ENCODE measurements at regions not wholly inside any gene's neighbourhood (a gene's known extent, or its start where the extent isn't known, plus 50 kb on each side); places are given as distances from the start of the nearest gene placed in this dataset.

DNA sequence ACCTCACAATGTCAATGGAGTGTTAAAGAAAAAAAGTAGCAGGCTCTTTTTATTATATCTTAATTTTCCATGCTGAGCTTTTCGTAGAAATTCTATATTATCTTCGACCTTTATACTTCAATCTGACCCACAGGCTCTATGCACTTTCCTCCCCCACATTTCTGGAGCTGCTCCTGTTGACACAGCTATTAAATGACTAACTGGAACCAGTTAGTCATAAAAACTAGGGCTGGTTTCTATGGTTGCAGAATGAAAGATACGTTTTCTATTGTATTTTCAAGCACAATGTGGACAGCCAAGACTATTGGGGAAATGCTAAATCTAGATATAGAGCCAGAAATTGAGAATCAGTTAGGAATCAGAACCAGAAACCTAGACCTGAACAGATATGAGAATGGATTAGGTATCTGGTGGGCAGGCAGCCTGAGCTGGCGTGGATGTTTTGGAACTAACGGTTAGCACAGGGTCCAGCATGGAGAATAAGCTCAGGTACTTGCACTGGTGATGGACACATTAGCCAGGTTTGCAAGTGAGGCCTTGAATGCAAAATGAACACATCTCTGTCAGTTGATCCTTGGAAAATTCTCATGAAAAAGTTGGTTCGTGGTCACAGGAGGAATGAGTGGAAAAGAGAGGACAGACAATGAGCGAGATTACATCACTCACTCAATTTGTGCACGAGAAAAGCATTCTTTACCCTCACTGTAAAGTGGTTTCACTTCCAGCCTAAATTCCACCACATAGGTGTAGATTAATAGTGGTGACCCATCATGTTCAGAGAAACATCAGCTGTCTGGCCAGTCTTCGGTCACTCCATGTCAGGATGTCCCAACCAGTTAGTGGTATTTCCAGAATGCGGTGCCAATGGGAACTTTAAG, 144.6 kb upstream of the EPHA4 start:
- H3K27me3 ChIP-seq, result no peaks in the 10 kb centered on the region
- intact Hi-C loops (cut with DNase I), result no loop called here
- TF ChIP-seq, protein P1, sequence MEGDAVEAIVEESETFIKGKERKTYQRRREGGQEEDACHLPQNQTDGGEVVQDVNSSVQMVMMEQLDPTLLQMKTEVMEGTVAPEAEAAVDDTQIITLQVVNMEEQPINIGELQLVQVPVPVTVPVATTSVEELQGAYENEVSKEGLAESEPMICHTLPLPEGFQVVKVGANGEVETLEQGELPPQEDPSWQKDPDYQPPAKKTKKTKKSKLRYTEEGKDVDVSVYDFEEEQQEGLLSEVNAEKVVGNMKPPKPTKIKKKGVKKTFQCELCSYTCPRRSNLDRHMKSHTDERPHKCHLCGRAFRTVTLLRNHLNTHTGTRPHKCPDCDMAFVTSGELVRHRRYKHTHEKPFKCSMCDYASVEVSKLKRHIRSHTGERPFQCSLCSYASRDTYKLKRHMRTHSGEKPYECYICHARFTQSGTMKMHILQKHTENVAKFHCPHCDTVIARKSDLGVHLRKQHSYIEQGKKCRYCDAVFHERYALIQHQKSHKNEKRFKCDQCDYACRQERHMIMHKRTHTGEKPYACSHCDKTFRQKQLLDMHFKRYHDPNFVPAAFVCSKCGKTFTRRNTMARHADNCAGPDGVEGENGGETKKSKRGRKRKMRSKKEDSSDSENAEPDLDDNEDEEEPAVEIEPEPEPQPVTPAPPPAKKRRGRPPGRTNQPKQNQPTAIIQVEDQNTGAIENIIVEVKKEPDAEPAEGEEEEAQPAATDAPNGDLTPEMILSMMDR (IDR thresholded peaks at IDR 0.05), result no peak
- no peak for DNase-seq (ENCODE audit: low spot score in 2 of 2)
- H3K27ac ChIP-seq, result no peak overlapping the region
- H3K4me3 ChIP-seq, result no peak overlapping the region
- H3K9me3 ChIP-seq, result no peaks in the 10 kb centered on the region
- H3K4me1 ChIP-seq, result no peaks in the 10 kb centered on the region
- H3K36me3 ChIP-seq, result no peaks in the 10 kb centered on the region

DNA sequence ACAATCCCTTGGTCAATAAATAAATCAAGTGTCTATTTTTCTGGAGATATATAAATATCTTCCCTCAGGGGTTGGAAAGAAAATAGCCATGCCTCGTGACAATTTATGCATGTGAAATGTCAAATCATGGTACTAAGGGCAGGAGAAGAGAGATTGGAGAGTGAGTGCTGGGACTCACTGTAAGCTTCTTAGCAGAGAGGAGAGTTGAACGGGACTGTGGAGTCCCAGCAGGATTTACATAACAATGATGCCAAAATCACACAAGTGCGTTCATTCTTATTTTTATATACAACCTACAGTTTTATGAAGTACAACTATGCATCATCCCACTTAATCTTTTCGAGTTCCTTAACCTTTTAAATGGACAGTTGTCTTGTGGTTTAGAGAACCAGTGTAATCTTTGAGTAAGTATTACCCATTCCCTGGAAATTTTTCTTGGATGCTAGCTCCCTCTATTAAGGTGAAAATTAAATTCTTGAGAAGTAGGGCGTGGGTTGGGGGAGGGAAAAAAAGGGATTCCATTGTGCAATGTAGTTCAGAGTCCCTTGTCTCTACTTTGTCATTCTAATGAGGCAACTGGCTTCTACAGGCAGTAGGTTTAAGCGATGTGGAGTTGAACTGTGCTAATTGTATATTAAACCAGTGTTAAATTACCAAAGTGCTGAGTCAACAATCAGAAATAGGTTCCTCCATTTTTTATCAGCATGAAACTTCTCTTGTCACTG, 143.6 kb upstream of the EPHA4 start:
- no peaks in the 10 kb centered on the region for H3K9me3 ChIP-seq
- H3K4me3 ChIP-seq, result no peak overlapping the region
- H3K27me3 ChIP-seq, result no peaks in the 10 kb centered on the region
- TF ChIP-seq, protein P1 (IDR thresholded peaks at IDR 0.05), result no peak
- no peaks in the 10 kb centered on the region for H3K4me1 ChIP-seq
- intact Hi-C loops (cut with DNase I), result no loop called here
- no peaks in the 10 kb centered on the region for H3K36me3 ChIP-seq
- DNase-seq (ENCODE audit: low spot score in 2 of 2), result no peak
- no peak overlapping the region for H3K27ac ChIP-seq

DNA sequence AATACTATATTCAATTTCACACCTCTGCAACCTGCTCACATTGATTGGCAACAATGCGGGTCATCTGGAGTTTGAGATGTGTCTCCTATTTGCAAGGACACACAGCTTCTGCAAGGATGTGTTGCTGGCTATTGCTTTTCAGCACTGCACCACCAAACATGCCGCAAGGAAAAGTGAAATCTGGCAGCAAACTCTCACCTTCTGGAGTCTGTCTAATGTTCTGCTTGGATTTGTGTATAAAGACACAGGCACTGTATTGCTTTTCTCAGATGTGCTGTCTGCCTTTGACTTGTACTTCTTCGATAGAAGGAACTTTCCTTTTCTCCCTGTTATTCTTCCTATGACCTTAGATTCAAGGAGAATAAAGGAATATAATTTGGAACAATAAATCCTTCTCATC, 138.6 kb upstream of the EPHA4 start:
- Histone ChIP-seq H3K4me3 (no peak overlapping the region), H3K27me3 (no peaks in the 10 kb centered on the region), H3K9me3 (no peaks in the 10 kb centered on the region), H3K27ac (no peak overlapping the region), H3K4me1 (no peaks in the 10 kb centered on the region), H3K36me3 (no peaks in the 10 kb centered on the region)
- DNase-seq (ENCODE audit: low spot score in 2 of 2), result no peak
- intact Hi-C loops (cut with DNase I), result no loop called here
- TF ChIP-seq, protein P1 (IDR thresholded peaks at IDR 0.05), result no peak

DNA sequence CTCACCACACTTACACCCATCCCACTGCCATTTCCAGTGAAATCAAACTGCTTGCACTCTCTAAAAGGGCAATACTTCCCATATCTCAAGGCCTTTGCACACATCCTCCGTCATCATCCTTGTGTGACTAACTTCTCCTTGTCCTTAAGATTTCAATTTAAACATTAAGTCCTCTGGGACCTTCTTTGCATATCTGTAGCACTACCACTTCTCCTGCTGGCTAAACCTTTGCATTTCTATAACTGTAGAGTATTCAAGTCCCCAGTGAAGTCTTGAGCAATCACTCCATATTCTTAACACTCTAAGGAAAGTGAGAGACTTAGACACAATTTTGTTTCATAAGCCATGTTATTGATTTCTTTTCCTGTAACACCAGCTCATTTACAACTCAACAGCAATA, 136.8 kb upstream of the EPHA4 start:
- DNase-seq (ENCODE audit: low spot score in 2 of 2), result no peak
- Histone ChIP-seq H3K36me3 (no peaks in the 10 kb centered on the region), H3K4me1 (no peaks in the 10 kb centered on the region), H3K4me3 (no peak overlapping the region), H3K27ac (no peak overlapping the region), H3K27me3 (no peaks in the 10 kb centered on the region), H3K9me3 (no peaks in the 10 kb centered on the region)
- intact Hi-C loops (cut with DNase I), result no loop called here
- TF ChIP-seq, protein P1 (IDR thresholded peaks at IDR 0.05), result no peak

DNA sequence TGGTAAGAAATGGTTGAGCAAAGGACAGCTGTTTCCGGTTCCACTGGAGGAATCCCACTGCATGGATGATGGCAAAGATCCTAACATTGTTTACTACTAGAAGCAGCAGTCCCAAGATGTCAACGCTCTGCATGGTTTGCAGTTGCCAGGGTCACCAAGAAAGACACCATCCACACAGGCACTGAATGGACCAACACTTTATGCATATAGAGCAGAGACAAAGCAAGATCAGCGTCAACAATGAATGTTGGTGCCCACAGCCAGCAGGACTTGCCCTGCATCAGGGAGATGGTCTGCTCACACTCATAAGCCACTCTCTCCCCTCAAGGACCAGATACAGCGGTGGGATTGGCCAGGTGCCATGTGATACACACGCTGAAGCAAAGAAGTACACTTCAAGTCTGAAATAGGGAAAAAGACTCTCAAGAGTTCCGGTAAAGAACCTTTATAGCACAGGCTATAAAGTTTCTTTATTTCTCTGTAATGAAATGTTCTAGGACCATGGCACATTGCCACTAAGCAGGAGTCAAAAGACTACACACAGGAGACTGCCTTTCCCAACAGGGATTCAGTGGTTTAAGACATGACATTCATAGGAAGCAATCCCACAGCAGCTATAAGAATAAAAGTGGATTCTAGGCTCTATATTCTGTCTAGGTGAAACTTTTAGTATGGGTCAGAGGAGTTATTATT, 133.2 kb upstream of the EPHA4 start:
- intact Hi-C loops (cut with DNase I), result no loop called here
- Histone ChIP-seq H3K9me3 (no peaks in the 10 kb centered on the region), H3K4me3 (no peak overlapping the region), H3K36me3 (no peaks in the 10 kb centered on the region), H3K27me3 (no peaks in the 10 kb centered on the region), H3K4me1 (no peaks in the 10 kb centered on the region), H3K27ac (no peak overlapping the region)
- TF ChIP-seq, protein P1 (IDR thresholded peaks at IDR 0.05), result no peak
- DNase-seq (ENCODE audit: low spot score in 2 of 2), result no peak

Data from ascending aorta (tissue), 2 donors.